ENCODE measurements at regions not wholly inside any gene's neighbourhood (a gene's known extent, or its start where the extent isn't known, plus 50 kb on each side); places are given as distances from the start of the nearest gene placed in this dataset.

GRCh38 chr11:22520521-22520920, 105.1 kb downstream of the FANCF start:
- TF ChIP-seq MAX (IDR thresholded peaks at IDR 0.05; ENCODE audit: low read depth, low read length) (no peak), NR2F1 (conservative IDR thresholded peaks at IDR 0.05) (no peak), CTCF (IDR thresholded peaks at IDR 0.05 in 2 of 3, conservative IDR thresholded peaks at IDR 0.05 in 1 of 3; ENCODE audit: control insufficient read depth in 2 of 3, extremely low read depth in 1 of 3, insufficient read depth in 1 of 3, low read depth in 3 of 3, low read length in 3 of 3) (no peak), YBX1 (IDR thresholded peaks at IDR 0.05) (no peak), NFYB (IDR thresholded peaks at IDR 0.05; ENCODE audit: insufficient read depth, low read depth, low read length) (no peak), ESRRA (IDR thresholded peaks at IDR 0.05; ENCODE audit: low read length) (no peak)
